ENCODE measurements at regions not wholly inside any gene's neighbourhood (a gene's known extent, or its start where the extent isn't known, plus 50 kb on each side); places are given as distances from the start of the nearest gene placed in this dataset.

DNA sequence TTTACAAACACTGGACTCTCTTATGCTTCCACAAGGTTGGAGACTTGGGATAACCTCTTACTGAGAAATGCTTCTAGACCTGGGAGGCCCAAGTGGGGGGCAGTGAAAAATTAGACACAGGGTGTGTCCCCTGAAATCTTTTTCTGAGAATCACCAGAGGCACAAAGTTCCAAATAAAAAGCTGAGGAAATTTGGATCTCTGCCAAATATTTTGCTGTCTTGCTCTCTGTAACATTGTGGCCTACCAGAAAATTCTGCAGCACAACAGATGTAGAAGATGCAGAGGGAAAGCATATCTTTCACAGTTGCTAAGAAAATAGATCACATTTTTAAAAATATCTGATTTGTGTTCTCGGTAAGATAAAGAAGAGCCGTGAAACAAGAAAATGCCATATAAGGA, 849.4 kb downstream of the CCSER2 start:
- H3K36me3 ChIP-seq = no peaks in the 10 kb centered on the region
- H3K4me1 ChIP-seq = no peaks in the 10 kb centered on the region
- no peaks in the 10 kb centered on the region for H3K9me3 ChIP-seq
- DNase-seq (no peak), ATAC-seq (no peak)
- no peaks in the 10 kb centered on the region for H3K27me3 ChIP-seq
- TF ChIP-seq, protein P1, sequence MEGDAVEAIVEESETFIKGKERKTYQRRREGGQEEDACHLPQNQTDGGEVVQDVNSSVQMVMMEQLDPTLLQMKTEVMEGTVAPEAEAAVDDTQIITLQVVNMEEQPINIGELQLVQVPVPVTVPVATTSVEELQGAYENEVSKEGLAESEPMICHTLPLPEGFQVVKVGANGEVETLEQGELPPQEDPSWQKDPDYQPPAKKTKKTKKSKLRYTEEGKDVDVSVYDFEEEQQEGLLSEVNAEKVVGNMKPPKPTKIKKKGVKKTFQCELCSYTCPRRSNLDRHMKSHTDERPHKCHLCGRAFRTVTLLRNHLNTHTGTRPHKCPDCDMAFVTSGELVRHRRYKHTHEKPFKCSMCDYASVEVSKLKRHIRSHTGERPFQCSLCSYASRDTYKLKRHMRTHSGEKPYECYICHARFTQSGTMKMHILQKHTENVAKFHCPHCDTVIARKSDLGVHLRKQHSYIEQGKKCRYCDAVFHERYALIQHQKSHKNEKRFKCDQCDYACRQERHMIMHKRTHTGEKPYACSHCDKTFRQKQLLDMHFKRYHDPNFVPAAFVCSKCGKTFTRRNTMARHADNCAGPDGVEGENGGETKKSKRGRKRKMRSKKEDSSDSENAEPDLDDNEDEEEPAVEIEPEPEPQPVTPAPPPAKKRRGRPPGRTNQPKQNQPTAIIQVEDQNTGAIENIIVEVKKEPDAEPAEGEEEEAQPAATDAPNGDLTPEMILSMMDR (IDR thresholded peaks at IDR 0.05) = no peak
- intact Hi-C loops (cut with DNase I) = no loop called here
- no peak overlapping the region for H3K4me3 ChIP-seq
- no peak overlapping the region for H3K27ac ChIP-seq

DNA sequence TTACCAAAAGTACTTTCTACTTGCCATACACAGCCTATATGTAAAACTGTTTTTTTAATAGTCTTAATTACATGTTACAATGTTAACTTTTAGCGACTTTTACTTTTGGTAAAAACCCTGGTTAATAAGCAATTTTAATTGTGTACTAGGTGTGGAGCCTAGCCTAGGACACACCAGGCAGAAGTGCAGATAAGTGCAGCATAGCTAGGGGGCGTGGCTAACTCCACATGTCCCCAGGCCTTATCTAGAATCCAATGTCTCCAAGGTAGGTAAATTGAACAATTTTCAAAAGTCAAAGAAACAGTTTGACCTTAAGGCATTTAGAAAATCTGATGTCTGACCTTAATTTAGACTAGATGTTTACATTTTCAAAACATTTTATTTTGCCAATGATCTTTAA, 858.7 kb downstream of the CCSER2 start:
- TF ChIP-seq, protein P1 (IDR thresholded peaks at IDR 0.05) = no peak
- Histone ChIP-seq H3K27ac (no peak overlapping the region), H3K4me1 (no peaks in the 10 kb centered on the region), H3K4me3 (no peak overlapping the region), H3K36me3 (no peaks in the 10 kb centered on the region), H3K27me3 (no peaks in the 10 kb centered on the region), H3K9me3 (peaks cover 0 to 1% of the 10 kb centered on the region in 2 donors)
- ATAC-seq (no peak), DNase-seq (no peak)
- intact Hi-C loops (cut with DNase I) = no loop called here

DNA sequence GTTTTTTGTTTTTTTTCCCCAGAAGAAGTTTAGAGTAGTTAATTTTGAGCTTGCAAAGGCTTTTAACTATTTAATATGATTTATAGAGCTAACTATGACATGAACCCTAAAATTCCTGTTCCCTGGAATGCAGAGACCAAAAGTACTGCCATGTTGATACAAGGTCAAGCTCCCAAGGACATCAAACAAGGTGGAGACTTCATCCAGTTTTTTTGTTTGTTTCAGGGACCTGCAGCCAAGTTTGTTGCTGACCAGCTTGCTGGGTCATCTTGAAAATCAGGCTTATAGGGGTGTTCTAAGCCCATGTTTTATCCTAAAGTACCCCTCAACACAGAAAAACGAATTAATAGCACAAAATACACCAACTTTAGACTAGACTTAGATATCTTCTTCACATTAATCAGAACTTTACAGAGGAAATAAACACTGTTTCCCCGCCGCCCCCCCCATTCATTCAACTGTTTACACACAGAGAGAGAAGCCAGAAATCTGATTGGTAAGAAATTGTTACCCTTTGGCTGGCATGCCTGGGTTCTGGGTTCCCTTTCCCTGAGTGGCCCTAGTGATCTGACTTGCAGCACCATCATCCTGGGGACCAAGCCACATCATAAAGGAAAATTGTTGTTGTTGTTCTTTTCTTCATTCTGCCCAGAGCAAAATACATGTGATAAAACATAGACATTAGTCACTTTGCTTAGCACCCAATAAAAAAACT, 860.5 kb downstream of the CCSER2 start:
- TF ChIP-seq, protein P1 (IDR thresholded peaks at IDR 0.05) = no peak
- no peak for ATAC-seq

DNA sequence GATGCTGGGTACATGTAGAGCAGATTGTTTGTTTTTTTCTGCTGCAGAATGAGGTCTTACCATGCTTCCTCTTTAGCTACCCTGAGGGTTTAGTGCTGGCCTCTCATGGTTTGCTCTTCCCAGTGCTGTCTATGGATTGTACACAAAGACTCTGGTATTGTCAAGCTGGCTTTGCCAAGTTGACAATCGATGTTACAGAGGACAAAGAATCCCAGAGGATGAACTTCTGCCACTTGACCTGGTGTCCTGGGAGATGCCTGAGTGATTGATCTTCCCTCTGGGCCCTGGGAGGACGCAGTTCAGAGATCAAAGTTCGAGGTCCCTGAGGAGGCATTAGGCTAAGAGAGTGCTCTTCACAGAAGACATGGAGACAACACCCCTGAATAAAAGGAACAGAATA, 865.4 kb downstream of the CCSER2 start:
- Histone ChIP-seq H3K9me3 (no peaks in the 10 kb centered on the region), H3K4me1 (no peaks in the 10 kb centered on the region), H3K4me3 (no peak overlapping the region), H3K36me3 (no peaks in the 10 kb centered on the region), H3K27ac (no peak overlapping the region), H3K27me3 (no peaks in the 10 kb centered on the region)
- TF ChIP-seq, protein P1 (IDR thresholded peaks at IDR 0.05) = no peak
- intact Hi-C loops (cut with DNase I) = no loop called here
- DNase-seq (no peak), ATAC-seq (no peak)

More for the DNA sequence above, 860.5 kb downstream of the CCSER2 start:
- no peak for DNase-seq
- Histone ChIP-seq H3K36me3 (no peaks in the 10 kb centered on the region), H3K4me3 (no peak overlapping the region), H3K4me1 (no peaks in the 10 kb centered on the region), H3K27ac (no peak overlapping the region), H3K27me3 (no peaks in the 10 kb centered on the region), H3K9me3 (peaks cover 0 to 1% of the 10 kb centered on the region in 2 donors)
- intact Hi-C loops (cut with DNase I) = no loop called here

DNA sequence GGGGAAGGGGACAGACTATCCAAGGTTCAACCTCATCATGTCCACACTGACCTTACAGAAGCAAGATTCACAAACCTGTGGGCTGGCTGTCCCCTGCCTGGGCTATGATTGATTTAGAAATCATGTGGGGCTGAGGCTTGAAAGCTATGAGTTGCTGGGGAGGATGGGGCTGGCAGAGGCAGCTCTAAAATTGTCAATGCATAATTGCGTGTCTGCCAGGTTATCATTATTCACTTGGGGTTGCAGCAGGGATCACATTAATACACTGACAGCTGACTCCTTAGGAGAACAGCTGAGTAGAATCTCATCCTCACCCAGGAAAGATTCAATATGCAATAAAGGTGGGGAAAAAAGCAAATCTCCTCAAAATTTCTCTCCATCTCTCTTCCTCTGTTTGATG, 866.3 kb downstream of the CCSER2 start:
- H3K4me1 ChIP-seq = no peaks in the 10 kb centered on the region
- DNase-seq (no peak), ATAC-seq (no peak)
- H3K9me3 ChIP-seq = no peaks in the 10 kb centered on the region
- intact Hi-C loops (cut with DNase I) = no loop called here
- H3K27ac ChIP-seq = no peak overlapping the region
- no peaks in the 10 kb centered on the region for H3K27me3 ChIP-seq
- H3K36me3 ChIP-seq = no peaks in the 10 kb centered on the region
- no peak overlapping the region for H3K4me3 ChIP-seq
- TF ChIP-seq, protein P1 (IDR thresholded peaks at IDR 0.05) = no peak

Measured in left lung (tissue), 4 donors.